NCI-H526 treated with DMSO at 0.1 percent for 48 hours (cell line): ENCODE measurements at regions not wholly inside any gene's neighbourhood (a gene's known extent, or its start where the extent isn't known, plus 50 kb on each side); places are given as distances from the start of the nearest gene placed in this dataset.

Experiments
- DNase-seq: peaks from one replicate; lab custom pipeline; 2025; lab: John Stamatoyannopoulos, UW

- no peak for DNase-seq
Measured at GRCh38 chr22:49604732-49605302, 222.9 kb downstream of the BRD1 start.

- no peak for DNase-seq
Measured at GRCh38 chr22:49603016-49603415, 224.7 kb downstream of the BRD1 start.

GRCh38 chr22:49602481-49602880, 225.2 kb downstream of the BRD1 start:
- DNase-seq = no peak

GRCh38 chr22:49601614-49602321, 225.9 kb downstream of the BRD1 start:
- no peak for DNase-seq

- DNase-seq = no peak
Measured at GRCh38 chr22:49600891-49601431, 226.7 kb downstream of the BRD1 start.

DNA sequence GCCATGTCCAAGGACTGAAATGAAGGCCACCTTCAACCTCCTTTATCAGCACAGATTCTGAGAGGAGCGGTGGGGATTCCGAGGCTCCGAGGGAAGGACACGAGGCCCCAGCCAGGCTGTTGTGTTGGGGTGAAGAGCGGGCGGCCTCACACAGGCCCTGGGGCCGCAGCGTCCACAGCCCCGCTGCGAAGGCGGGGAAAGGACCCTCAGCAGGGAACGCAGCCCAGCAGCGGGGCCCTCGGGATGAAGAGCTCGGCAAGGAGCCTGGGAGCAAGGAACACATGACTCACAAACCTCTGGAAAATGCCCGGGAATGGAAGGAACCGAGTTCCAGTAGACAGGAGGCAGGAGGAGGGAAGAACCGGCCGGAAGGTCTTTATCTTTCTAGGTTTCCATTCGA, 227.2 kb downstream of the BRD1 start:
- DNase-seq = no peak

- DNase-seq = no peak
Measured at GRCh38 chr22:49599691-49600455, 227.8 kb downstream of the BRD1 start.

GRCh38 chr22:49599039-49599438, 228.6 kb downstream of the BRD1 start:
- no peak for DNase-seq

- DNase-seq = no peak
Measured at GRCh38 chr22:49598338-49598737, 229.3 kb downstream of the BRD1 start.

- no peak for DNase-seq
Measured at GRCh38 chr22:49597428-49598039, 230.1 kb downstream of the BRD1 start.

GRCh38 chr22:49595465-49596078, 232.1 kb downstream of the BRD1 start:
- DNase-seq = no peak

DNA sequence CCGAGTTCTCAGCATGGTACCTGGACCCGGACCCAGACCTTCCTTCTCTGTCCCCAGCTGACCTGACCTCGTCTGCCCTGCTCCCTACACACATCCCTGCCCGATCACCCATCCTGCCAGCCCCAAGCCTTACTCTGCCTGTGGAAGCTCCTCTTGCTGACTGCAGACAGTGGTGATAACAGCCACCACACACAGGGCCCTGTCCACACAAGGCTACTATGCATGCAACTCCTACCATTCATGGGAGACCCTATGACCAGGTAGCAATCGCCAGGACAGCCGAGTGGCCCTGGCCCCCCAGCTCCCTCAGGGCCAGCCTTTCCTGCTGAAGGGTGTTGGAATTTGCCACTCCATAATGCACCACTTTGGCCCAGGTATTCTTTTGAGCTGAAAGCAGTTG, 233.6 kb downstream of the BRD1 start:
- DNase-seq = no peak

DNA sequence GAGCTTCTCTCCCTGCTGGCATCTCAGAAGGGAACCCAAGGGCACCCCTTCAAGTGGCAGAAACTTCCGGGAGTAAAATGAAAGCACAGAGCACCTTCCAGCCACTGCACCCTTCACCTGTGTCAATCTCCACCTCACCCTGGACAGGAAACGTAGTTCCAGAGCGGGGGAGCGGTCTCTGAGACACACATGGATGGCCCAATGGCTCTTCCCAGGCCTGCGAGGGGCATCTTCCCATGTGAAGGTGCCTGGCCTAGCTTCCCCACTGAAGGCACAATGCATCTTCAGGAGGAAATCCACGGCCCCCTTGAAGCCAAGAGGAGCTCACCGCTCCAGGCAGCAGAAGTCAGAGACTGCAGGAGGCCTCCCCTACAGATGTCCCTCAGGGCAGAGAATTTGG, 234.2 kb downstream of the BRD1 start:
- DNase-seq = no peak

- no peak for DNase-seq
Measured at GRCh38 chr22:49592780-49593501, 234.7 kb downstream of the BRD1 start.

- no peak for DNase-seq
Measured at GRCh38 chr22:49590851-49591445, 236.7 kb downstream of the BRD1 start.

DNA sequence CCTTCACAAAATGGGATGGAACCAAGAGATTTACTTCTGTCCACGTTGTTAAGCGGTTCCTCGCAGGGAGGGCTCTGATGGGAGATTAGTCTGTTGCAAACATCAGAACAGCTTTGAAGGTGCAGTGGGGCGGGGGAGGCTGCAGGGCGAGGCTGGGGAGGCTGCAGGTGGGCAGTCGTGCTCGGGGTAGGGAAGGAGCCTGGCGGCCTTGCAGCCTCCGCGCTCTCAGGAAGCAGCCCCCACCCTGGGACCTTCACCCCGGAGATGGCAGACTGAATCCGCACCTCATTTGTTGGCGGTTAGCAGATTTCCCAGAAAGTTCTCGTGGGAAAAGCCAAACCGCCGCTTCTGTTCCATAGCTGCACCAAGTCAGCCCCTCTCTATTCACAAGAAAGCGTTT, 237.3 kb downstream of the BRD1 start:
- no peak for DNase-seq

GRCh38 chr22:49589811-49590210, 237.9 kb downstream of the BRD1 start:
- DNase-seq = no peak

DNA sequence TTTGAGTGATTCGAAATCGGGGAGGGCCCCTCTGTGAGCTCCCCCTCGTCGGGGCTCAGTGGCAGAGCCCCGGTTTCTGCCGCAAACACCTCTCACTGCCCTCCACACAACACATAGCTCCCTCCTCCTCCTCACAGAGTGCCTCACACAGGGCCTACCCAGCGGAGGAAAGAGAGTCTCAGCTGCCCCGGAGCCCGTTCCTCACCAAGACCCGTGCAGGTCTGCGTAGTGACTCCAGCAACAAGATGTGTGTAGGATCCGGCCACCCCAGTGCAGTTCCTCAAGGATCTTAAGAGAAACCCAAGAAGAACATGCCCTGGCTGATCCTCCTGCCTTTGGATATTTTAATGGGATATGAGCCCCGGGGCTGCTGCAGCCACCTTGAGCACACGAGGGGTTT, 238.4 kb downstream of the BRD1 start:
- no peak for DNase-seq

GRCh38 chr22:49588739-49589138, 238.9 kb downstream of the BRD1 start:
- DNase-seq = no peak

DNA sequence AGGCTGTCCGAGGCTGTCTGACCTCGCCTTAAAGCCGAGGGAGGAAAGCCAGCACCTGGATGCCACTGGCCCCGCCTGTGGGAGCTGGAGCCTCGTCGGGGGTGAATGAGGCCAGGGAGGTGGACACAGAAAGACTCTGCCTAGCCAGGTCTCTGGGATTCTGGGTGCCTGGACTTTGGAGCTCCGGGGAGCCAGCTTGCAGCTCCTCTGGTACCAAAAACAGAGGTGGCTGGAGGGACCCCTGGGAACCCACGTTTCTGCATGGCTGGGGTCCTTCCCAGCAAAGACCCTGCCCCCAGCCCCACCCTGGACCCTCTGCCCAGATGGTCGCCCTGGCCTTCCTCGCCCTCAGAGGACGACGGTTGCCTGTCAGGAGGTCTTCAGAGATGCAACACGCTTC, 239.7 kb downstream of the BRD1 start:
- no peak for DNase-seq

DNA sequence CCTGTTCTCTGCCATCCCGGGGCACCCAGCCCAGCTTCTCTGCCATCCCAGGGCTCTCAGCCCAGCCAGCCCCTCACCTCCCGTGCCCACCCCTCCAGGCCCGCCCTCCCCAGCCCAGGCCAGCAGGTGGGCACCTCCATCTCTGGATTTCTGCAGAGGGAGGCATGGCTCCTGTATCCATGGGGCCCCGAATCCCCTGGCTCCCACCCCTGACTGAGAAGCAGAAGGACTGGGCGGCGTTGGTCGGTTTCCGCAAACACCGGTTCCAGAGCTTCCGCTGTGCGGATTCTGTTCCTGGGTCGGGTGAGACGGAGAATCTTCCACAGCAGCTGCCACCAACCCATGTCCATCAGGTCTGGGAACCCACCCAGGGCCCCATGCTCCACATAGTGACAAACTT, 240.3 kb downstream of the BRD1 start:
- no peak for DNase-seq
